ENCODE measurements at regions not wholly inside any gene's neighbourhood (a gene's known extent, or its start where the extent isn't known, plus 50 kb on each side); places are given as distances from the start of the nearest gene placed in this dataset.

GRCh38 chr13:66009241-66009640, 1220.9 kb downstream of the PCDH9 start:
- FAIRE-seq (no peak), DNase-seq (ENCODE audit: low read depth) (no peak)
- Histone ChIP-seq H3K36me3 (ENCODE audit: insufficient read depth, low read length) (no peaks in the 10 kb centered on the region), H2AFZ (ENCODE audit: low read depth, low read length) (no peak overlapping the region), H3K27ac (ENCODE audit: low read depth, low read length) (no peak overlapping the region), H3K4me3 (ENCODE audit: insufficient read depth, low read depth, low read length) (no peak overlapping the region), H3K79me2 (ENCODE audit: insufficient read depth, low read length) (no peaks in the 10 kb centered on the region), H3K27me3 (ENCODE audit: insufficient read depth, low read length) (no peaks in the 10 kb centered on the region), H3K4me1 (ENCODE audit: insufficient read depth, low read length) (no peaks in the 10 kb centered on the region), H3K9ac (ENCODE audit: low read length) (no peak overlapping the region), H4K20me1 (ENCODE audit: insufficient read depth, low read length) (no peaks in the 10 kb centered on the region), H3K9me3 (ENCODE audit: insufficient read depth, low read depth, low read length) (no peaks in the 10 kb centered on the region), H3K4me2 (ENCODE audit: low read length) (no peak overlapping the region)
- Mint-ChIP-seq H3K4me1 (ENCODE audit: low read depth, unreplicated experiment) (no peaks in the 10 kb centered on the region), H3K9me3 (ENCODE audit: unreplicated experiment) (peaks cover 7% of the 10 kb centered on the region), H3K36me3 (ENCODE audit: low read depth, unreplicated experiment) (no peaks in the 10 kb centered on the region), H3K27ac (ENCODE audit: unreplicated experiment) (no peak overlapping the region), H3K27me3 (ENCODE audit: low read depth, unreplicated experiment) (no peaks in the 10 kb centered on the region), H3K4me3 (ENCODE audit: unreplicated experiment) (no peak overlapping the region)
- no peak for TF ChIP-seq EZH2 (IDR thresholded peaks at IDR 0.05; ENCODE audit: insufficient read depth, low read length)
- no peak for TF ChIP-seq CTCF (IDR thresholded peaks at IDR 0.05; ENCODE audit: insufficient read depth, low read depth, low read length)

GRCh38 chr13:66003558-66003957, 1226.6 kb downstream of the PCDH9 start:
- no peaks in the 10 kb centered on the region for H3K27me3 ChIP-seq (ENCODE audit: insufficient read depth, low read length)
- Mint-ChIP-seq H3K27ac (ENCODE audit: unreplicated experiment) (no peak overlapping the region), H3K36me3 (ENCODE audit: low read depth, unreplicated experiment) (no peaks in the 10 kb centered on the region), H3K4me3 (ENCODE audit: unreplicated experiment) (no peak overlapping the region), H3K27me3 (ENCODE audit: low read depth, unreplicated experiment) (no peaks in the 10 kb centered on the region), H3K4me1 (ENCODE audit: low read depth, unreplicated experiment) (no peaks in the 10 kb centered on the region), H3K9me3 (ENCODE audit: unreplicated experiment) (peaks cover 7% of the 10 kb centered on the region)
- H2AFZ ChIP-seq (ENCODE audit: low read depth, low read length): no peak overlapping the region
- no peaks in the 10 kb centered on the region for H4K20me1 ChIP-seq (ENCODE audit: insufficient read depth, low read length)
- DNase-seq (ENCODE audit: low read depth) (no peak), FAIRE-seq (no peak)
- no peak overlapping the region for H3K9ac ChIP-seq (ENCODE audit: low read length)
- no peaks in the 10 kb centered on the region for H3K9me3 ChIP-seq (ENCODE audit: insufficient read depth, low read depth, low read length)
- no peaks in the 10 kb centered on the region for H3K79me2 ChIP-seq (ENCODE audit: insufficient read depth, low read length)
- TF ChIP-seq CTCF (IDR thresholded peaks at IDR 0.05; ENCODE audit: insufficient read depth, low read depth, low read length) (no peak), EZH2 (IDR thresholded peaks at IDR 0.05; ENCODE audit: insufficient read depth, low read length) (no peak)
- H3K4me1 ChIP-seq (ENCODE audit: insufficient read depth, low read length): no peaks in the 10 kb centered on the region
- H3K27ac ChIP-seq (ENCODE audit: low read depth, low read length): no peak overlapping the region
- H3K36me3 ChIP-seq (ENCODE audit: insufficient read depth, low read length): no peaks in the 10 kb centered on the region
- H3K4me3 ChIP-seq (ENCODE audit: insufficient read depth, low read depth, low read length): no peak overlapping the region
- no peak overlapping the region for H3K4me2 ChIP-seq (ENCODE audit: low read length)

- H3K4me1 ChIP-seq (ENCODE audit: insufficient read depth, low read length): no peaks in the 10 kb centered on the region
- Mint-ChIP-seq H3K36me3 (ENCODE audit: low read depth, unreplicated experiment) (no peaks in the 10 kb centered on the region), H3K9me3 (ENCODE audit: unreplicated experiment) (peaks cover 7% of the 10 kb centered on the region), H3K27ac (ENCODE audit: unreplicated experiment) (no peak overlapping the region), H3K4me3 (ENCODE audit: unreplicated experiment) (no peak overlapping the region), H3K27me3 (ENCODE audit: low read depth, unreplicated experiment) (no peaks in the 10 kb centered on the region), H3K4me1 (ENCODE audit: low read depth, unreplicated experiment) (no peaks in the 10 kb centered on the region)
- H3K36me3 ChIP-seq (ENCODE audit: insufficient read depth, low read length): no peaks in the 10 kb centered on the region
- no peak overlapping the region for H3K9ac ChIP-seq (ENCODE audit: low read length)
- no peaks in the 10 kb centered on the region for H3K9me3 ChIP-seq (ENCODE audit: insufficient read depth, low read depth, low read length)
- H3K4me2 ChIP-seq (ENCODE audit: low read length): no peak overlapping the region
- no peak for TF ChIP-seq CTCF (IDR thresholded peaks at IDR 0.05; ENCODE audit: insufficient read depth, low read depth, low read length)
- no peak for TF ChIP-seq EZH2 (IDR thresholded peaks at IDR 0.05; ENCODE audit: insufficient read depth, low read length)
- no peaks in the 10 kb centered on the region for H3K79me2 ChIP-seq (ENCODE audit: insufficient read depth, low read length)
- no peaks in the 10 kb centered on the region for H4K20me1 ChIP-seq (ENCODE audit: insufficient read depth, low read length)
- DNase-seq (ENCODE audit: low read depth): no peak
- no peak overlapping the region for H2AFZ ChIP-seq (ENCODE audit: low read depth, low read length)
- H3K27me3 ChIP-seq (ENCODE audit: insufficient read depth, low read length): no peaks in the 10 kb centered on the region
- H3K27ac ChIP-seq (ENCODE audit: low read depth, low read length): no peak overlapping the region
- no peak for FAIRE-seq
- H3K4me3 ChIP-seq (ENCODE audit: insufficient read depth, low read depth, low read length): no peak overlapping the region
Measured at GRCh38 chr13:66001140-66001539, 1229.0 kb downstream of the PCDH9 start.

Measured in astrocyte (in vitro differentiated cells and primary cell).